ENCODE measurements at regions not wholly inside any gene's neighbourhood (a gene's known extent, or its start where the extent isn't known, plus 50 kb on each side); places are given as distances from the start of the nearest gene placed in this dataset.

GRCh38 chr4:131251321-131251720 is 1897.8 kb upstream of the PCDH10 start:
- Histone ChIP-seq H3K9ac (ENCODE audit: low read length in 3 of 3) (no peak overlapping the region), H3K4me1 (ENCODE audit: control insufficient read depth in 2 of 3, insufficient read depth in 2 of 3, low read depth in 1 of 3, low read length in 3 of 3) (no peaks in the 10 kb centered on the region), H3K36me3 (ENCODE audit: control insufficient read depth in 2 of 3, insufficient read depth in 3 of 3, low read length in 3 of 3) (no peaks in the 10 kb centered on the region), H3K27ac (ENCODE audit: low read depth in 2 of 2, low read length in 2 of 2) (no peak overlapping the region), H3K4me3 (ENCODE audit: low read length in 3 of 3) (no peak overlapping the region), H3K27me3 (ENCODE audit: control insufficient read depth, insufficient read depth, low read length) (no peaks in the 10 kb centered on the region), H3K9me3 (ENCODE audit: control insufficient read depth in 2 of 3, insufficient read depth in 1 of 3, low read length in 3 of 3) (no peaks in the 10 kb centered on the region)
- no peak for TF ChIP-seq CTCF (IDR thresholded peaks at IDR 0.05; ENCODE audit: borderline replicate concordance, extremely low read depth, insufficient read depth)
- no peak for FAIRE-seq
- intact Hi-C loops (cut with DNase I) = no loop called here
- peak in 1 of 5 donors; percentile 0 for DNase-seq

- no peak for DNase-seq
- FAIRE-seq = no peak
- no peak overlapping the region for H3K9ac ChIP-seq (ENCODE audit: low read length in 3 of 3)
- no peak for TF ChIP-seq CTCF (IDR thresholded peaks at IDR 0.05; ENCODE audit: borderline replicate concordance, extremely low read depth, insufficient read depth)
- no peaks in the 10 kb centered on the region for H3K36me3 ChIP-seq (ENCODE audit: control insufficient read depth in 2 of 3, insufficient read depth in 3 of 3, low read length in 3 of 3)
- no peaks in the 10 kb centered on the region for H3K27me3 ChIP-seq (ENCODE audit: control insufficient read depth, insufficient read depth, low read length)
- H3K27ac ChIP-seq (ENCODE audit: low read depth in 2 of 2, low read length in 2 of 2) = no peak overlapping the region
- intact Hi-C loops (cut with DNase I) = no loop called here
- no peaks in the 10 kb centered on the region for H3K4me1 ChIP-seq (ENCODE audit: control insufficient read depth in 2 of 3, insufficient read depth in 2 of 3, low read depth in 1 of 3, low read length in 3 of 3)
- no peak overlapping the region for H3K4me3 ChIP-seq (ENCODE audit: low read length in 3 of 3)
- H3K9me3 ChIP-seq (ENCODE audit: control insufficient read depth in 2 of 3, insufficient read depth in 1 of 3, low read length in 3 of 3) = no peaks in the 10 kb centered on the region
Observed at GRCh38 chr4:131257241-131257640, 1891.9 kb upstream of the PCDH10 start.

- TF ChIP-seq CTCF (IDR thresholded peaks at IDR 0.05; ENCODE audit: borderline replicate concordance, extremely low read depth, insufficient read depth) = no peak
- FAIRE-seq = no peak
- no peak overlapping the region for H3K4me3 ChIP-seq (ENCODE audit: low read length in 3 of 3)
- no peaks in the 10 kb centered on the region for H3K9me3 ChIP-seq (ENCODE audit: control insufficient read depth in 2 of 3, insufficient read depth in 1 of 3, low read length in 3 of 3)
- H3K27me3 ChIP-seq (ENCODE audit: control insufficient read depth, insufficient read depth, low read length) = no peaks in the 10 kb centered on the region
- H3K27ac ChIP-seq (ENCODE audit: low read depth in 2 of 2, low read length in 2 of 2) = no peak overlapping the region
- no peak for DNase-seq
- no peaks in the 10 kb centered on the region for H3K4me1 ChIP-seq (ENCODE audit: control insufficient read depth in 2 of 3, insufficient read depth in 2 of 3, low read depth in 1 of 3, low read length in 3 of 3)
- no peak overlapping the region for H3K9ac ChIP-seq (ENCODE audit: low read length in 3 of 3)
- intact Hi-C loops (cut with DNase I) = no loop called here
- no peaks in the 10 kb centered on the region for H3K36me3 ChIP-seq (ENCODE audit: control insufficient read depth in 2 of 3, insufficient read depth in 3 of 3, low read length in 3 of 3)
Observed at GRCh38 chr4:131258361-131258760, 1890.7 kb upstream of the PCDH10 start.

GRCh38 chr4:131288441-131288840 is 1860.7 kb upstream of the PCDH10 start:
- Histone ChIP-seq H3K9ac (ENCODE audit: low read length in 3 of 3) (no peak overlapping the region), H3K9me3 (ENCODE audit: control insufficient read depth in 2 of 3, insufficient read depth in 1 of 3, low read length in 3 of 3) (peaks cover 0 to 5% (median 0%) of the 10 kb centered on the region in 3 donors), H3K4me1 (ENCODE audit: control insufficient read depth in 2 of 3, insufficient read depth in 2 of 3, low read depth in 1 of 3, low read length in 3 of 3) (no peaks in the 10 kb centered on the region), H3K36me3 (ENCODE audit: control insufficient read depth in 2 of 3, insufficient read depth in 3 of 3, low read length in 3 of 3) (no peaks in the 10 kb centered on the region), H3K27ac (ENCODE audit: low read depth in 2 of 2, low read length in 2 of 2) (no peak overlapping the region), H3K4me3 (ENCODE audit: low read length in 3 of 3) (no peak overlapping the region), H3K27me3 (ENCODE audit: control insufficient read depth, insufficient read depth, low read length) (no peaks in the 10 kb centered on the region)
- no peak for FAIRE-seq
- DNase-seq = no peak
- TF ChIP-seq CTCF (IDR thresholded peaks at IDR 0.05; ENCODE audit: borderline replicate concordance, extremely low read depth, insufficient read depth) = no peak
- intact Hi-C loops (cut with DNase I) = no loop called here

Measured in kidney (tissue), 13 donors.